NCI-H128 (cell line): ENCODE measurements at regions not wholly inside any gene's neighbourhood (a gene's known extent, or its start where the extent isn't known, plus 50 kb on each side); places are given as distances from the start of the nearest gene placed in this dataset.
"Not testable (repeated sequence)": the region's sequence is repeated elsewhere in the genome, so short reads cannot be mapped to it uniquely, and the experiment has no call there.

ENCODE experiments used
- DNase-seq: peaks from one replicate; lab custom pipeline; 2025; ENCODE audit not compliant: unreplicated experiment; lab: John Stamatoyannopoulos, UW

- DNase-seq, result no peak
Measured at GRCh38 chr3:154835639-154836038, 244.5 kb upstream of the MME start.

GRCh38 chr3:154834831-154835230, 245.3 kb upstream of the MME start:
- DNase-seq, result not testable (repeated sequence)

GRCh38 chr3:154829929-154830328, 250.2 kb upstream of the MME start:
- no peak for DNase-seq

GRCh38 chr3:154819491-154819890, 260.6 kb upstream of the MME start:
- DNase-seq, result no peak

GRCh38 chr3:154818676-154819255, 261.4 kb upstream of the MME start:
- DNase-seq, result no peak

GRCh38 chr3:154810017-154810416, 270.1 kb upstream of the MME start:
- not testable (repeated sequence) for DNase-seq

GRCh38 chr3:154801729-154802128, 278.4 kb upstream of the MME start:
- no peak for DNase-seq

GRCh38 chr3:154799800-154800199, 280.3 kb upstream of the MME start:
- DNase-seq, result no peak

GRCh38 chr3:154795582-154795981, 284.5 kb upstream of the MME start:
- no peak for DNase-seq

GRCh38 chr3:154794814-154795445, 285.2 kb upstream of the MME start:
- DNase-seq, result no peak

GRCh38 chr3:154794391-154794790, 285.7 kb upstream of the MME start:
- no peak for DNase-seq

- no peak for DNase-seq
Measured at GRCh38 chr3:154792828-154793227, 287.3 kb upstream of the MME start.

GRCh38 chr3:154791611-154792010, 288.5 kb upstream of the MME start:
- DNase-seq, result no peak

GRCh38 chr3:154786724-154787123, 293.4 kb upstream of the MME start:
- DNase-seq, result no peak

- DNase-seq, result no peak
Measured at GRCh38 chr3:154783521-154783931, 296.6 kb upstream of the MME start.

GRCh38 chr3:154783061-154783460, 297.1 kb upstream of the MME start:
- DNase-seq, result no peak

GRCh38 chr3:154782151-154782550, 298.0 kb upstream of the MME start:
- DNase-seq, result no peak

GRCh38 chr3:154781595-154781994, 298.5 kb upstream of the MME start:
- DNase-seq, result no peak

GRCh38 chr3:154780263-154780662, 299.9 kb upstream of the MME start:
- no peak for DNase-seq

- no peak for DNase-seq
Measured at GRCh38 chr3:154779571-154779970, 300.5 kb upstream of the MME start.

GRCh38 chr3:154778057-154778456, 302.1 kb upstream of the MME start:
- DNase-seq, result no peak

GRCh38 chr3:154776549-154777225, 303.4 kb upstream of the MME start:
- DNase-seq, result no peak
